ENCODE measurements at regions not wholly inside any gene's neighbourhood (a gene's known extent, or its start where the extent isn't known, plus 50 kb on each side); places are given as distances from the start of the nearest gene placed in this dataset.
A peak's percentile ranks its signal among the peaks of the same experiment; 100 is the strongest.

DNA sequence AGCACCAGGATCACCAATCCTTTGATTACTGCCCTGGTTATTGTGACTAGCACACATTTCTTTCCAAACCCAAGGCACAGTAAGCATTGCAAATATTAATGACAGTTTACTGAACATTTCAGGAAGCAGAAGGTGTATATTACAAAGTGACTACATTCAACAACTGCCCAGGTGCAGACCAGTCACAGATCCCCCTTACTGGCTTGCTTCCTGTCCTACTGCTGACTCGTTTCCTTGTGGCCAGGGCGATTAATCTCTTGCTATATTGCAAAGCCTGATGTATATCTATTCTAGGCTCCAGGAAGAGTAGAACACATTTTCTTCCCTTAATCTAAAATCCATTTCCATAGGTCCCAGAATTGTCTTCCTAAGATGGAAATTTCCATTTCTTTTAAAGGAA is 77.2 kb upstream of the EPHA7 start:
- intact Hi-C loops (cut with DNase I; ENCODE audit: low total_unique reads) = no loop called here
- H3K4me1 ChIP-seq = no peaks in the 10 kb centered on the region
- no peaks in the 10 kb centered on the region for H3K27me3 ChIP-seq
- no peak overlapping the region for H3K27ac ChIP-seq
- DNase-seq = no peak
- 82 to 85% methylated on average over 2 of the region's 2 CpGs for WGBS, 2 donors
- TF ChIP-seq POLR2A (IDR thresholded peaks at IDR 0.05) = no peak
- H3K36me3 ChIP-seq (ENCODE audit: low read depth, missing control alignments) = no peaks in the 10 kb centered on the region
- no peaks in the 10 kb centered on the region for H3K9me3 ChIP-seq
- H3K4me3 ChIP-seq = no peak overlapping the region

GRCh38 chr6:93494057-93494456 is 74.7 kb upstream of the EPHA7 start:
- Histone ChIP-seq H3K4me3 (no peak overlapping the region), H3K9me3 (no peaks in the 10 kb centered on the region), H3K4me1 (no peaks in the 10 kb centered on the region), H3K36me3 (ENCODE audit: low read depth, missing control alignments) (no peaks in the 10 kb centered on the region), H3K27ac (no peak overlapping the region), H3K27me3 (no peaks in the 10 kb centered on the region)
- TF ChIP-seq, protein P1, sequence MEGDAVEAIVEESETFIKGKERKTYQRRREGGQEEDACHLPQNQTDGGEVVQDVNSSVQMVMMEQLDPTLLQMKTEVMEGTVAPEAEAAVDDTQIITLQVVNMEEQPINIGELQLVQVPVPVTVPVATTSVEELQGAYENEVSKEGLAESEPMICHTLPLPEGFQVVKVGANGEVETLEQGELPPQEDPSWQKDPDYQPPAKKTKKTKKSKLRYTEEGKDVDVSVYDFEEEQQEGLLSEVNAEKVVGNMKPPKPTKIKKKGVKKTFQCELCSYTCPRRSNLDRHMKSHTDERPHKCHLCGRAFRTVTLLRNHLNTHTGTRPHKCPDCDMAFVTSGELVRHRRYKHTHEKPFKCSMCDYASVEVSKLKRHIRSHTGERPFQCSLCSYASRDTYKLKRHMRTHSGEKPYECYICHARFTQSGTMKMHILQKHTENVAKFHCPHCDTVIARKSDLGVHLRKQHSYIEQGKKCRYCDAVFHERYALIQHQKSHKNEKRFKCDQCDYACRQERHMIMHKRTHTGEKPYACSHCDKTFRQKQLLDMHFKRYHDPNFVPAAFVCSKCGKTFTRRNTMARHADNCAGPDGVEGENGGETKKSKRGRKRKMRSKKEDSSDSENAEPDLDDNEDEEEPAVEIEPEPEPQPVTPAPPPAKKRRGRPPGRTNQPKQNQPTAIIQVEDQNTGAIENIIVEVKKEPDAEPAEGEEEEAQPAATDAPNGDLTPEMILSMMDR (IDR thresholded peaks at IDR 0.05) = no peak
- TF ChIP-seq POLR2A (IDR thresholded peaks at IDR 0.05) = no peak
- no peak for DNase-seq
- WGBS, 2 donors = 86 to 89% methylated on average over 3 of the region's 3 CpGs
- intact Hi-C loops (cut with DNase I; ENCODE audit: low total_unique reads) = no loop called here

- Histone ChIP-seq H3K27ac (no peak overlapping the region), H3K27me3 (no peaks in the 10 kb centered on the region), H3K36me3 (ENCODE audit: low read depth, missing control alignments) (no peaks in the 10 kb centered on the region), H3K4me3 (no peak overlapping the region), H3K9me3 (no peaks in the 10 kb centered on the region), H3K4me1 (no peaks in the 10 kb centered on the region)
- intact Hi-C loops (cut with DNase I; ENCODE audit: low total_unique reads) = no loop called here
- peak; percentile 23 for DNase-seq
- no peak for TF ChIP-seq POLR2A (IDR thresholded peaks at IDR 0.05)
- TF ChIP-seq, protein P1 (IDR thresholded peaks at IDR 0.05) = no peak
- WGBS, 2 donors = 55 to 71% methylated on average over 5 of the region's 5 CpGs
Observed at GRCh38 chr6:93474733-93475179, 55.4 kb upstream of the EPHA7 start.

GRCh38 chr6:93471281-93471680 is 51.9 kb upstream of the EPHA7 start:
- intact Hi-C loops (cut with DNase I; ENCODE audit: low total_unique reads) = no loop called here
- H3K27me3 ChIP-seq = no peaks in the 10 kb centered on the region
- DNase-seq = no peak
- no peaks in the 10 kb centered on the region for H3K36me3 ChIP-seq (ENCODE audit: low read depth, missing control alignments)
- H3K4me3 ChIP-seq = no peak overlapping the region
- TF ChIP-seq, protein P1 (IDR thresholded peaks at IDR 0.05) = no peak
- no peak for TF ChIP-seq POLR2A (IDR thresholded peaks at IDR 0.05)
- no peak overlapping the region for H3K27ac ChIP-seq
- 64 to 68% methylated on average over 2 of the region's 2 CpGs for WGBS, 2 donors
- H3K9me3 ChIP-seq = no peaks in the 10 kb centered on the region
- H3K4me1 ChIP-seq = no peaks in the 10 kb centered on the region

Small RNA genes lying in the stretch of these regions (small RNA-seq; reads per million reads assigned to genes)
- gene AL078595.1 = 0 reads per million in 2 donors
- gene RF00425 = 0 reads per million in 2 donors
